Activated CD8-positive, alpha-beta T cell treated with anti-CD3 and anti-CD28 coated beads for 36 hours (primary cell): ENCODE measurements at regions not wholly inside any gene's neighbourhood (a gene's known extent, or its start where the extent isn't known, plus 50 kb on each side); places are given as distances from the start of the nearest gene placed in this dataset.
"Not testable (repeated sequence)": the region's sequence is repeated elsewhere in the genome, so short reads cannot be mapped to it uniquely, and the experiment has no call there.

Experiments
- ATAC-seq: fragments of 200-7000 bp; cut with Tn5 transposase; one replicate; pipeline ENCODE4 v1.10.0; 2021; ENCODE audit warnings: mild to moderate bottlenecking, moderate library complexity
- CTCF ChIA-PET: fragments of 350-600 bp; sonication (Branson Sonifier 250); formaldehyde crosslinking; loops from one replicate; lab custom pipeline; 2021; ENCODE audit warnings: antibody characterized with exemption; lab: Charles Lee
- POLR2A ChIA-PET: fragments of 350-600 bp; sonication (Branson Sonifier 250); formaldehyde crosslinking; loops from one replicate; lab custom pipeline; 2021; ENCODE audit warnings: antibody characterized with exemption; lab: Charles Lee
- DNase-seq: peaks from one replicate; pipeline ENCODE4 v3.0.0-alpha.2; 2020
- H3K27ac Mint-ChIP-seq: one replicate; pipeline ENCODE4 v1.8.0; 2021; ENCODE audit warnings: mild to moderate bottlenecking, mixed read lengths
- H3K27me3 Mint-ChIP-seq: one replicate; pipeline ENCODE4 v1.8.0; 2021; ENCODE audit warnings: mixed read lengths
- H3K36me3 Mint-ChIP-seq: one replicate; pipeline ENCODE4 v1.8.0; 2021; ENCODE audit warnings: low read depth, mixed read lengths
- H3K4me1 Mint-ChIP-seq: one replicate; pipeline ENCODE4 v1.8.0; 2021; ENCODE audit warnings: low read depth, mixed read lengths
- H3K4me3 Mint-ChIP-seq: one replicate; pipeline ENCODE4 v1.8.0; 2021; ENCODE audit warnings: mild to moderate bottlenecking, moderate library complexity, mixed read lengths
- H3K9me3 Mint-ChIP-seq: one replicate; pipeline ENCODE4 v1.8.0; 2021; ENCODE audit warnings: mixed read lengths
- CTCF ChIP-seq: fragments of 200-600 bp; IDR thresholded peaks from one replicate; pipeline ENCODE4 v1.8.0; 2022; ENCODE audit warnings: antibody characterized with exemption, mild to moderate bottlenecking
- intact Hi-C: fragments of 100-400 bp; cut with micrococcal nuclease; formaldehyde crosslinking; loops from one replicate; pipeline ENCODE4 v1.10.0; 2022

- H3K9me3 Mint-ChIP-seq, result peaks cover 13% of the 10 kb centered on the region
- TF ChIP-seq CTCF, result no peak
- no peaks in the 10 kb centered on the region for H3K27me3 Mint-ChIP-seq
- DNase-seq (no peak), ATAC-seq (no peak)
- CTCF ChIA-PET, result no interaction called here
- POLR2A ChIA-PET, result interaction anchor here (0.6 kb wide), 1 partner anchor 46 kb away, joined by 3 read pairs; no protein-coding TSS in a partner anchor
- intact Hi-C loops, result no loop called here
- H3K4me3 Mint-ChIP-seq, result no peak overlapping the region
- no peak overlapping the region for H3K27ac Mint-ChIP-seq
- no peaks in the 10 kb centered on the region for H3K36me3 Mint-ChIP-seq
- H3K4me1 Mint-ChIP-seq, result no peaks in the 10 kb centered on the region
These were observed 797.0 kb upstream of the CDH10 start for GRCh38 chr5:25441810-25442209.

GRCh38 chr5:25439025-25439424 lies 794.2 kb upstream of the CDH10 start:
- H3K9me3 Mint-ChIP-seq, result peaks cover 15% of the 10 kb centered on the region
- CTCF ChIA-PET, result no interaction called here

GRCh38 chr5:25438375-25438774 lies 793.6 kb upstream of the CDH10 start:
- H3K36me3 Mint-ChIP-seq, CTCF ChIA-PET, POLR2A ChIA-PET: not testable (repeated sequence)

More at GRCh38 chr5:25439025-25439424, 794.2 kb upstream of the CDH10 start:
- Mint-ChIP-seq H3K4me1 (no peaks in the 10 kb centered on the region), H3K36me3 (no peaks in the 10 kb centered on the region), H3K27me3 (no peaks in the 10 kb centered on the region), H3K27ac (no peak overlapping the region), H3K4me3 (no peak overlapping the region)
- ATAC-seq, result no peak
- intact Hi-C loops, result no loop called here
- no peak for DNase-seq
- TF ChIP-seq CTCF, result no peak
- POLR2A ChIA-PET, result no interaction called here

GRCh38 chr5:25436452-25436851 lies 791.7 kb upstream of the CDH10 start:
- H3K9me3 Mint-ChIP-seq, result peaks cover 16% of the 10 kb centered on the region
- no peaks in the 10 kb centered on the region for H3K36me3 Mint-ChIP-seq
- no peak overlapping the region for H3K27ac Mint-ChIP-seq
- H3K4me1 Mint-ChIP-seq, result no peaks in the 10 kb centered on the region
- no peak for TF ChIP-seq CTCF
- DNase-seq (no peak), ATAC-seq (no peak)
- ChIA-PET POLR2A (no interaction called here), CTCF (no interaction called here)
- H3K27me3 Mint-ChIP-seq, result no peaks in the 10 kb centered on the region
- no peak overlapping the region for H3K4me3 Mint-ChIP-seq
- intact Hi-C loops, result no loop called here

More at GRCh38 chr5:25438375-25438774, 793.6 kb upstream of the CDH10 start:
- H3K4me1 Mint-ChIP-seq, H3K27me3 Mint-ChIP-seq, DNase-seq, ATAC-seq, H3K27ac Mint-ChIP-seq, H3K4me3 Mint-ChIP-seq, intact Hi-C loops: not testable (repeated sequence)
- peaks cover 16% of the 10 kb centered on the region for H3K9me3 Mint-ChIP-seq

- CTCF ChIA-PET, result no interaction called here
- DNase-seq, result no peak
These were observed 791.1 kb upstream of the CDH10 start for GRCh38 chr5:25435882-25436281.

More at GRCh38 chr5:25435882-25436281, 791.1 kb upstream of the CDH10 start:
- Mint-ChIP-seq H3K4me3 (no peak overlapping the region), H3K9me3 (peaks cover 16% of the 10 kb centered on the region), H3K27ac (no peak overlapping the region), H3K4me1 (no peaks in the 10 kb centered on the region), H3K27me3 (no peaks in the 10 kb centered on the region), H3K36me3 (no peaks in the 10 kb centered on the region)
- intact Hi-C loops, result no loop called here
- POLR2A ChIA-PET, result no interaction called here
- ATAC-seq, result no peak
- no peak for TF ChIP-seq CTCF
